GM18861 (cell line): ENCODE measurements at regions not wholly inside any gene's neighbourhood (a gene's known extent, or its start where the extent isn't known, plus 50 kb on each side); places are given as distances from the start of the nearest gene placed in this dataset.
A peak's percentile ranks its signal among the peaks of the same experiment; 100 is the strongest.

ENCODE experiments used
- ATAC-seq: cut with Tn5 transposase; IDR thresholded peaks from one replicate; pipeline ENCODE4 v1.9.1; 2021; ENCODE audit not compliant: unreplicated experiment

DNA sequence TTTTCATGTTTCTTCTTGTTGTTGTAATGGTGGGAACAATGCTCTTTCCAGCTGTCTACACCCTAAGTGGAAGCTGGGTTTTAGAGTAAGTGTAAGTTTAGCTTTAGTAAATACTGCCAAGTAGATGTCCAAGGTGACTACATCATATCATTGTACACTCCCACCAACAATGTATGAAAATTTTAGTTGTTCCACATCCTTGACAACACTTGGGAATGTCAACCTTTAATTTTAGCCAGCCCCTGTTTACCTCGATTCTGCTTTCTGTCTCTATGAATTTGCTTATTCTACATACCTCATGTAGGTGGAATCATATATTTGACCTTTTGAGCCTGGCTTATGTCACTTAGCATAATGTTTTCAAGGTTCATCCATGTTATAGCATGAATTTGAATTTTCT is 93.0 kb downstream of the MTPAP start:
- no peak for ATAC-seq

DNA sequence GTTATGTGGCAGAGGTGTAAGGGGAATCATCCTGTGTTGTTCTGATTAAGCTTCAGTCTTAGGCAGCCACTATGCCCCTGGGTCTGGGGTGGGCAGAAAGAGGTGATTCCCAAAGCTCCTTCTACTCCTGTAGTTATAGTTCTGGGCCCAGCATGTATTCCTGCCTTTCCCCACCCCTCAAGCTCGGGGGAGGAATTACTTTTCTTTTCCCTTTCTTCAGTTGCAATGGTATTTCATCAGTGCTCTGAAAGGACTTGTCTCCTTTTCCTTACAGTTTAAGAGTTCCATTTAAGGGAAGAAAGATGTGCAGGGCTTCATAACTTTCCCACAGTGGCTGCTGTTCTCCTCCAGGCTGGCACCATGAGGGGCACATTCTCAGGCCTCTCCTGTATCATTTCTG is 94.2 kb downstream of the MTPAP start:
- no peak for ATAC-seq

DNA sequence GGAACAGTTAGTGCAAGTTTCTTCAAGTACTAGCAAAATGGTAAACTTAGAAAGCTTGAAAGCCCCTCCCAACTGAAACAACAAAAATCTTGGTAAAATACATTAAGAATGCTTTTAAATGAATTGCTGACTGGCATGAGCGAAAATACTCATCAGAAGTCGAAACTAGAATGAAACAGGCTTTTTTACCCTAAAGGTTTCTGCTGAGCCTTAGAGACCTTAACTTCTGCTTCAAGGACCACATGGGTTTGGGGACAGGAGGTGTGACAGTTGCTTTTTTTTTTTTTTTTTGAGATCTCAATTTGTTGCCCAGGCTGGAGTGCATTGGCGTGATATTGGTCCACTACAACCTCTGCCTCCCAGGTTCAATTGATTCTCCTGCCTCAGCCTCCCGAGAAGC is 100.3 kb downstream of the MTPAP start:
- ATAC-seq: no peak

DNA sequence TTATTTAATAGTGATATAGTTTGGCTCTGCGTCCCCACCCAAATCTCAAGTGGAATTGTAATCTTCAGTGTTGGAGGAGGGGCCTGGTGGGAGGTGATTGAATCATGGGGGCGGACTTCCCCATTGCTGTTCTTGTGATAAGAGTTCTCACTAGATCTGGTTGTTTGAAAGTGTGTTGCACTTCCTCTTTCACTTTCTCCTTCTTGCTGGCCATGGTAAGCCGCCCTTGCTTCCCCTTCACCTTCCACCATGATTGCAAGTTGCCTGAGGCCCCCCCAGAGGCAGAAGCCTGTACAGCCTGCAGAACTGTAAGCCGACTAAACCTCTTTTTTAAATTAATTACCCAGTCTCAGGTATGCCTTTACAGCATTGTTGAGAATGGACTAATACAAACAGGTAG is 101.4 kb downstream of the MTPAP start:
- ATAC-seq: no peak

DNA sequence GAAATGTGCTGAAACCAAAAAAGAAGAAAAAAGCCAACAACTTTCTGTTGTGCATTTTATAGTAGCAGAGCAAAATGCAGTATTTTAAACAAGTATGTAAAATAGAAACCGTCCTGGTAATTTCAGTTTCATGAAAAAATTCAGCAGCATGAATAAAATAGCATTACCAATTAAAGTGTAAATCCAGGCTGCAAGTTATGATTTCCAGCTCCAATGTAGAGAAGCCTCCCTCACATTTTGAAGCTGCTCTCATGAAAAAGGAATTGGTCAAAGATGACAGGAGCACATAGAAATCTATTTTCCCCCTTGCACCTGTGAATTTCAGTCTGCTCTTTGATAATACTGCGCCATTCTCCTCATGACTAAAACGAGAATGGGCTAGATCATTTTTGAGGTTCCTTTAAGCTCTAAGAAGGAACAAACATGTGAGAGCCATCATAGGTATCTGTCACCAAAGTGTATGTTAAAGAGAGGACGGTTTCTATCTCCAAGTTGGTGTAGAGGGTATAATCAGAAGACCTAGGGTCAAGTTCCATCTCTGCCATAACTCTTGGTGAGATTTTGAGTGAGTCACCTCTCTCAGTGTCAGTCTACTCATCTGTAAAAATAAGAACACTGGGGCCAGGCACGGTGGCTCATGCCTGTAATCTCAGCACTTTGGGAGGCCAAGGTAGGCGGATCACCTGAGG is 107.5 kb downstream of the MTPAP start:
- no peak for ATAC-seq

DNA sequence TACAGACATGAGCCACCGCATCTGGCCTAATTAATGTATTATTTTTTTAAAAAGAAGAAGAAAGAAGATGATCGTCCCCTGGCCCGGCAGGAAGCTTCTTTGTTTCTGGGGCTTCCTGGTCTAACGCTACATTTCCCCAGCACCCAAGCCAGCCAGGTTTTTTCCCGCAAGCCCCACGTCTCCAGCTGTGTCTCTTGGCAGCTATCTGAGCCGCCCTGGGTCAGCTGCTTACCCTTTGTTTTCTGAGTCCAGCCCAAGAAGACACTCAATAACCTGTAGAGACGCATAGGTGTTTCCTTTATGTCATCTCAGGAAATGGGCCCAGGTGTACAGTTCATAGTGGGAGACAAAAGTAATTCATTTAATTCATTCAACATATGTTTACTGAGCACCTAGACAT is 110.2 kb downstream of the MTPAP start:
- no peak for ATAC-seq

DNA sequence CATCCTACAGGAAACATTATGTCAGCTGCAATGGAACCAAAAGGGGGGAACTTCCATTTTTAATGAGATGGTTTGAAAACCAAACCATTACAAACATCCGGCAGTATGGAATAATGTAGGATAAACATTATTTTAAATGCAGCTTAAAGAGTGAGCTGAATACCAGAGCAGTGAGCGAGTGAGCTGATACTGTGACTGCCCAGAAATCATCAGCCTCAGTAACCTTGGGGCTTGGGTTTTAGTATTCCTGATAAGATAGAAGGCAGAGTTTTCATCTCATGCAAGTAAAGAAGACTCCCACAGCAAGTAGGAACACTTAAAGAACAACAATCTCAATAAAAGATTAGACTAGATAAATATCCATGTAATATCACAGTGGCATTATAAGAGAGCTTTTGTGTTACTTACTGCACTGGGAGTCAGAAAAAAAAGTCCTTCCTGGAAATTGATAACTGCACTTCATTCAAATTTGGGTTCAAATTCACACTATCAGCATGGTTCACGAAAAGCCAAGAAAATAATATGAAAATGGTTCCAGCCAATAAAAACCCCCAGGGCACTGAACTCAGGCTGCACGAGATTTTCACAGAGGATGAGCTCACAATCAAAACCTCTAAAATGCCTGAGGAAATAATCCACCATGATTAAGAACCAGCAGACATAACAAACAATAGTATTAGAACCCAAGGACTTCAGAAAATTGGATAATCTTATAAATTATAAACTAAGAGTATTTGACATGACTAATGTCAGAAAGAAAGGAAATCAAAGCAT is 115.7 kb downstream of the MTPAP start:
- ATAC-seq: no peak

DNA sequence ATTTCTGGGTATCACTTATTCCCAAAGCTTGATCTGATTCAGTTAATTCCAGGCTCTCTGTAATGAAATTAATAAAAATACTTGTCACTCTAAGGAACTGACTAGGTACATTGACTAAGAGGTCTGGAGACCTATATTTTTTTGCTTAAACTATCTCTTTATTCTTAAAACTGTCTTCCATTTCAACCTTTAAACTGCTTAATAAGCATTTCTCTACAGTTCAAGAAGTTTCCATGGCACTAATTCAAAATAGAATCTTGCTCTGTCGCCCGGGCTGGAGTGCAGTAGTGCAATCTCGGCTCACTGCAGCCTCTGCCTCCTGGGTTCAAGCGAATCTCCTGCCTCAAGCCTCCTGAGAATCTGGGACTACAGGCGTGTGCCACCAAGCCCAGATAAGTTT is 117.4 kb downstream of the MTPAP start:
- ATAC-seq: no peak

DNA sequence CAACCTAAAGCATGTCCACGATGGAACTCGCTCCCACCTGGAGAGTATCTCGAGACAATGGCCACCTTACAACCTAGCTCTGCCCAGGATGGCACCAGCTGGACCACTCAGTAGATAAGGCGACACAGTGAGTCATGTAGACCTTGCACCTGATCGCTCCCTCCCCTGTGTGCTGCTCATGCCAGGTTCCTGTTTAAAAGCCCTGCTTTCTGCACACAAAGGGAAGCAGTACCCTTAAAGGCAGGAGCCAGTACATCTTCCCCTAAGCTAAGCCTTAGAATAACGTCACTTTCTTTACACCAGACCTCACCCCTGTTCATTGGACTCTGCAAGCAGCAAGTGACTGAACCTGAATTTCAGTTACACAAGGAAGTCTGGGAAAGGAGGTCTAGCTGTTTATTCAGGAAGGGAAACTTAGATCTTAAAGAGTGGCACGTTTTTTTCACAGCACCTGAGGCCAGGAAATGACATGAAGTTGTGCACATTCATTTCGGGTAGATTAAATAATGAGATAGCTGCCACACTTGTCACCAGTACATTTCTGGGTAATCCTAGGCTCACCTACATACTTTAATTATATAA is 117.9 kb downstream of the MTPAP start:
- no peak for ATAC-seq

DNA sequence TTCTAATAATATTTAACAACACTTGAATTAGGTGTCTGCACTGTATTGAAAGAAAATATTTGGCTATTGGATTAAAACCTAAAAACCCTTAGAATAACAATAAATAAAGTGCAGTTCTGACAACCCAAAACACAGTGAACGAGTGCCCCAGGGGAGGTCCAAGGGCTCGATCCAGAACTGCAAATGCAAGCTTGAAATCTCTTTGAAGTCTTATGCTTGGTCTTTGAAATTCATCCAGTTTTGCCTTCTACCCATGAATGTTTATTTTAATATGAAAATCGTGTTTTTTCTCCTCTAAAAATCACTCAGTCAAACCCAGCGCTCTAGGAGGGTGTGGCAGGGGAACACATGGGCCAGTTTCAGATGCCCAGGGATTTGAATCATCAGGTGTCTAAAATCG is 119.5 kb downstream of the MTPAP start:
- no peak for ATAC-seq

DNA sequence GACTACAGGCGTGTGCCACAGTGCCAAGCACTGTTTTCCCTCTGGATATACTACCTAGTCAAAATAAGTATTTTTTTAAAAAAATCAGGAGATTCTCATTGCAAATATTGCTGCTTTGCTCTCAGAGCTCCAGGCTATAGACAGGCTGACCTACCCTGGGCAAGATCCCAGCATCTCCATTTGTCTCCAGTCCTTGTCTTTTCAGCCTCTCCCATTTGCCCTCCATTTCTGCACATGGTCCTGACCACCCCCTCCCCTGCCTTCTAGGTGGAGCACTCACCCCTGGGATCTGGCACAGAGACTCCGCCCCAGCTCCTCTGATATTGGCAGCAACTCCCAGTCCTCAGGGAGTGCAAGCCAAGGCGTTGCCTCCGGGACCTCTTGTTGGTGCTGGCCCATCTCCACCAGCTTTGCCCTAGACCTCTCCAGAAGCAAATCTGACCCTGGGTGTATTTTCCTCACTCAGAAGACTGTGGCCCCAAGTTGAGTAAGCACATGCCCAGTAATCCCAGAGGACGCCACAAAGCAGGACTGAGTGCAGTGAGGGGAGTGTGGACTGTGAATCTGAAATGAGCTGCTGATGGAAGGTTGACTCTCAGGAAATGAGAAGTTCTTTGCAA is 120.6 kb downstream of the MTPAP start:
- no peak for ATAC-seq

DNA sequence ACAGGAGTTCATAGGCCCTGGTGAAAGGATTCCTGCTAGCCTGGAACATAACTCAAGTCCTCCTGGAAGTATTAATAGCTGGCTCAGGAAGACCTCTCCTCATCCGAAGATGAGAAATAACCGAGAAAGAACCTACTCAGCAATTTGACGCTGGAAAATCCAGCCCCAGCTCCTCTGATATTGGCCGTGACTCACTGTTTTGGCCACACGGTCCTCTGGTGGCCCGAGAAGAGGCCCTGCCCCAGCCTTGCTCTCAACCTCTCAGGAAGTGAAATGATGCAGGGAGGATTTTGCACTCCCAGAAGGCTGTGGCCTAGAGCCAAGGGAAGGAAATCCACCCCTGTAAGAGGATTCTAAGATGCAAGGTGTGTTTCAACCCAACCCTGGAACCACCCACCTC is 121.6 kb downstream of the MTPAP start:
- ATAC-seq: no peak

DNA sequence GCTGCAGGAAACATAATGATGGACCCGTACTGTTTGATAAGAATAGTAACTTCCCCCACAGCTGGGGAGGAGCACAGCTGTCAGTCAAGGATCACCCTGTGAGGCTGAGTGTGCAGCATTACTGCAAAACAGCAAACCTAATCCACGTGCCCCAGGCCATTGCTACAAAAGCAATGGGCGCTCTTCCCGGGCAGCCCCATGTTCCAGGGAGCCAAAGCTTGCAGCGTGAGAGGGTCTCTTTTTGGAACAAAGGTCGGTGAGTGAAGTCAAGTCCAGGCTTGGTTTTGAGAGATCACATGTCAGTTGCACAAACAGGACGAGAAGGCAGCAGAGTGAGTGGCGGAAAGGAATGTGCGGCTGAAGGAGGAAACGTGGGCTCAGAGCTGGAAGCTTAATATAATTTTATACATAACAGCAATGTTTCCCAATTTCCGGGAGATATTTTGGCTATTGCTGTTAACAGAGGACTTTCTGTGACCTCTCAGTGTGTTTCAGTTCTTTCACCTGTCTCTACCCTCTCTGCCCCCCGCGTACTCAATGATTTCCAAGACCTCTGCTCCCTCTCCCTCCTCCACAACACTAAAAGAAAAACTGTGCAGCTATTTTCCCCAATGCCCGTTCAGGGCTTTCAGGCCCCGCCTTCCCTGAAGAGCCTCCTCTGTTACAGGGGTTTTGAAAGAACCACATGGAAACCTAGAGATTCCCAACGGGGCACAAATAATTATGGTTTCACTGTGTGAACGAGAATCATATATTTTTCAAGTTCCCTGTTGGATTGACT is 128.9 kb downstream of the MTPAP start:
- no peak for ATAC-seq

DNA sequence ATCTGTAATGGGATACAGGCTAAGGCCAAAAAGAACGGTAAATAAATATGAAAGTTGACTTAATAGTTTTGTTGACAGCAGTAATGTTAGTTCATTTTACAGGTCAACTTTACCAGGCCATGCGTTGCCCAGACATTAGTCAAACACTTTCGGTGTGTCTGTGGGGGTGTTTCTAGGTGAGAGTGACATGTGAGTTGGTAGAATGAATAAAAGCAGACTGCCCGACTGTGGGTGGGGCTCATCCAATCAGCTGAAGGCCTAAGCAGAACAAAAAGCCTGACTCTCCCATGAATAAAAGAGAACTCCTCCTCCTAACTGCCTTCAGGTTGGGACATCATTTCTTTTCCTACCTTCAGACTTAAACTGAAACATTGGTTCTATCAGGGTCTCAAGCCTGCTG is 132.3 kb downstream of the MTPAP start:
- no peak for ATAC-seq

DNA sequence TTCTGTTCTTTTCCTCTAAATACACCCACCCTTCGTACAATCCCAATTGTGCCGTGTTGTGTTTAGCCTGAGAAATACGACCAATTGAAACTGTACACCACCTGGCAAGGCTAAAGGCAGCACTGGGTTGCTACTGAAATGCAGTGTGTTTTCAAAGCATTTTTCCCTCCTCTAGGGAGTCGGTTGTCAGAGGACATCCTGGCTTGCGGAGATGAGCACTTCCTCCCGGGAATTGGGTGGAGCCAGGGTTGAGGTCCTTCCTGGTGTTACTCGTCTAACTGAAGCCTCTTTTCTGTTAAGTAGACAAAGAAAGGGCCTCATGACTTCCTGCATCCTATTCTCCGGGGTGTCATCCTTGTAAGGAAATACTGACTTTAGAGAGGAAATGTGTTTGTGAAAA is 133.5 kb downstream of the MTPAP start:
- ATAC-seq: no peak

DNA sequence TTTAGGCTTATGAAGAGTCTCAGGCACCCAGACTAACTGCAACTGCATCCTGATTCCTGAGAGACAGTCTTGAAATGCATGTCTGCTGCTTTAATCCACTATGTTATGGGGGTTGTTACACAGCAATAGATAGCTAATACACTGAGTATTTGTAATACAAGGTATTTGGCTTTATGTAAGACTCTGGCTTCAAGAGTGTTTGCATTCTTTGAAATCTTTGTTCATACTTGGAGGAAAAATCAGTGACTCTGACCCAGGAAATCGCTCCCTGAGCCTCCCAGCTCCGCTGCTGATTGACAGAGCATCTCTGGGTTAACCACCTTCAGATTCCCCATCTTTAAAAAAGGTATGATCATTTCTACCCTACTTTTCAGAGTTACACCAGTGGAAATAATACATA is 133.9 kb downstream of the MTPAP start:
- no peak for ATAC-seq

DNA sequence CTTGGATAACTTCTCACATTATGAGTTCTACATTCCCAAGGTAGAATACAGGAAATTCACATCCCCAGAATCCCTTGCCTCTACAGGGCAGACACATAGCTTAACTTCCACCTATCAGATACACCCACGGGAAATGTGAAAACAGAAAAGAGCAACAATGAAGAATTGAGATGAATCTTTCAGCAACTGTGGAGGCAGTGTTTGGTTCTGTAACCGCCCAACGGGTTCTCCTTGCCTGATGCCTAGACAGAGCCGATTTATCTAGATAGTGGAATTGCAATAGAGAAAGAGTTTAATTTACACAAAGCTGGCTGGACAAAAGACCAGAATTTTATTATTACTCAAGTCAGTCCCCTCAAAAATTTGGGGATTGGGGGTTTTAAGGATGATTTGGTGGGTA is 138.8 kb downstream of the MTPAP start:
- no peak for ATAC-seq

DNA sequence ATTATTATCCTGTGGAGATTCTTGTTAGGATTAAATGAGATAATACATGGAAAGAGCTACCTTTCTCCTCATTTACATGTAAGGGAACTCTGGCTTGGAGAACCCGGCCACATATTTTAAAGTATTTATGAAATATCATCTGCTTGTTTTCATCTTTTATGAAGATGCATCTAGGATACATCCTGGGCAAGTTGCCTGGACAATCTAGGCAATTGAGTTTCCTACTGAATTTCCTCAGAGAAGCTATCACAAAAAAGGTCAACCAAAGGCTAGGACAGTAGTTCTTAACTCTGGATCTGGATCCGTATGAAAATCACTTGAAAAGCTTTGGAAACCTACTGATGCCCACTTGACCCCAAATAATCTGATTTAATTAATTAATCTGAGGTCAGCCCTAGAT is 140.7 kb downstream of the MTPAP start:
- ATAC-seq: no peak

DNA sequence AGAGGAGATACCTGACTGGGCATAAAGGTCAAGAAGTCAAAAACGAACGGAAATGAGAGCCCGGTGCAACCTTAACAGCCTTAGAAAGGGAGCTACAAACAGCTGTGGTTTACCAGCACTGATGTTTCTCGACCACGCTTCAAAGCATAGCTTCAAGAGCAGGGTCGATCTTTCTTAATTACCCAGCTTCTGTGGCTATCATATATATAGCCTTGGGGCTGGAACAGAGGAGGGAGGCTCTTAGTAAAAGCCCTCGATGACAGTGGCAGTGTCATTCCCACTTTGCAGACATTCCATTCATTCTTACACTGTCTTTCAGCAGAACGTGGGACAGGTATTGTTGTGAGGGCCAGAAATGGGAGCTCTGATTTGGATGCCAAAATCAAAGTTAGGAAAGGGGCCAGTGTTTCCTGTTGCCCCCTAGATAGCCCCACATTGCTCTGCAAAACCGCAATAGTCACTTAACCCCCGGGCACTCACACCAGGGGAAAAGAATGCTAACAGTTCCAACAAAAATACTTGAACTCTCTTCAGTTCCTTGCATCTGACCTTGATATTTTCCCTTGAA is 141.5 kb downstream of the MTPAP start:
- peak; percentile 54 for ATAC-seq

DNA sequence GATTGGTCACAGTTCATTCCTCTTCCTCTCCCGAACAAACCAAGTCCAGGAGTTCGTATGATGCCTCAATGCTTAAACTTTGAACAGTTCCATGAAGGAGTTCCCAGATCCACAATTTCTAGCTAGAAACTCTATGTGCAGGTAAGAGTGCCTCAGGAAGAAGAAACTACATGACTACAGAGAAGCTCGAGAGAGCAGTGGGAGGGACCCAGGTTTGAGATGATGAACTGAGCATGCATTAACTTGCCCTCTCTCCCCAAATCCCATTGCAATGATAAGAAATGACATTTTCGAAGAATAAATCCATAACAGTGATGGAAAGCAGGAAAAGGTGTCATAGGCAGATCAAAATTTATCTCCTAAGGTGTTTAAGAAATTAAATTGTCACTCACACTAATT is 140.6 kb upstream of the JCAD start:
- no peak for ATAC-seq
